Smooth muscle cell (in vitro differentiated cells): ENCODE measurements at regions not wholly inside any gene's neighbourhood (a gene's known extent, or its start where the extent isn't known, plus 50 kb on each side); places are given as distances from the start of the nearest gene placed in this dataset.

Experiments used
- DNase-seq: peaks from one replicate; lab custom pipeline; 2025; ENCODE audit not compliant: unreplicated experiment; lab: John Stamatoyannopoulos, UW
- H2AFZ ChIP-seq: fragments of 200-600 bp; sonication (generic); 2 replicates; pipeline ENCODE4 v1.6.0; 2016; ENCODE audit warnings: antibody characterized with exemption, low read depth, mild to moderate bottlenecking
- H3F3A ChIP-seq: fragments of 200-600 bp; sonication (generic); 2 replicates; pipeline ENCODE4 v1.6.0; 2017; ENCODE audit warnings: antibody characterized with exemption, low read depth
- H3K27ac ChIP-seq: fragments of 200-600 bp; sonication (generic); 2 replicates; pipeline ENCODE4 v1.5.1; 2016; ENCODE audit warnings: low read depth, mild to moderate bottlenecking
- H3K27me3 ChIP-seq: fragments of 200-600 bp; sonication (generic); 2 replicates; pipeline ENCODE4 v1.6.1; 2016; ENCODE audit warnings: low read depth, mild to moderate bottlenecking
- H3K36me3 ChIP-seq: fragments of 200-600 bp; sonication (generic); 2 replicates; pipeline ENCODE4 v1.5.1; 2016; ENCODE audit warnings: low read depth
- H3K4me1 ChIP-seq: fragments of 200-600 bp; sonication (generic); 2 replicates; pipeline ENCODE4 v1.5.1; 2016; ENCODE audit warnings: low read depth
- H3K4me2 ChIP-seq: fragments of 200-600 bp; sonication (generic); 2 replicates; pipeline ENCODE4 v1.6.0; 2016; ENCODE audit warnings: mild to moderate bottlenecking
- H3K4me3 ChIP-seq: fragments of 200-600 bp; sonication (generic); 2 replicates; pipeline ENCODE4 v1.5.1; 2016; ENCODE audit warnings: mild to moderate bottlenecking
- H3K79me2 ChIP-seq: fragments of 200-600 bp; sonication (generic); 2 replicates; pipeline ENCODE4 v1.6.0; 2016; ENCODE audit warnings: low read depth, mild to moderate bottlenecking
- H3K9ac ChIP-seq: fragments of 200-600 bp; sonication (generic); 2 replicates; pipeline ENCODE4 v1.6.0; 2016; ENCODE audit warnings: low read depth
- H3K9me3 ChIP-seq: fragments of 200-600 bp; sonication (generic); replicated peaks from 2 replicates; pipeline ENCODE4 v1.5.1; 2016; ENCODE audit warnings: low read depth
- H4K20me1 ChIP-seq: fragments of 200-600 bp; sonication (generic); 2 replicates; pipeline ENCODE4 v1.6.0; 2016; ENCODE audit warnings: low read depth
- WGBS: methylation state at CpG from one replicate; pipeline ENCODE4 v1.1.7; 2016; ENCODE audit warnings: low lambda C conversion rate; 5-methylcytosine and 5-hydroxymethylcytosine counted together
- TF ChIP-seq, protein P1 (sequence below): fragments of 200-600 bp; sonication (generic); IDR thresholded peaks from 2 replicates; pipeline ENCODE4 v1.5.1; 2017; ENCODE audit warnings: borderline replicate concordance, mild to moderate bottlenecking, antibody characterized with exemption; ENCODE audit not compliant: insufficient read depth, poor library complexity, severe bottlenecking

DNA sequence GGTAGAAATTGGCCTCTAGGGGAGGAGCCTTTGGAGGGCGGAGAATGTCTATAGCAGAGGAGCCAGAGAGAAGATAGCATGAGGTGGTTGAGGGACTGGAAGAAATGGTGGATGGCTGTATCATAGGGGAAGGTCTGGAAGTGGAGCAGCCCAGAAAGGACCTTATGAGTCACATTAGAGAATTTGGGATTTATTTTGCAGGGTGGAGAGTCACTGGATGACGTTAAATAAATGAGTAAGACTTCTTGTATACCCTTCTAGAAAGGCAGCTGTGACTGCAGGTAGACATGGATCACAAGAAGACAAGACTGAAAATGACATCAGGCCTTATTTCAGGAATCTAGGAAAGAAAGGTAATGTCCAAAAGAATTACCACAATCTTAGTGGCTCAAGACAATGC lies 208.2 kb upstream of the TMTC1 start:
- DNase-seq: no peak
- H2AFZ ChIP-seq: no peak overlapping the region
- WGBS: 91% methylated on average over 2 of the region's 2 CpGs

DNA sequence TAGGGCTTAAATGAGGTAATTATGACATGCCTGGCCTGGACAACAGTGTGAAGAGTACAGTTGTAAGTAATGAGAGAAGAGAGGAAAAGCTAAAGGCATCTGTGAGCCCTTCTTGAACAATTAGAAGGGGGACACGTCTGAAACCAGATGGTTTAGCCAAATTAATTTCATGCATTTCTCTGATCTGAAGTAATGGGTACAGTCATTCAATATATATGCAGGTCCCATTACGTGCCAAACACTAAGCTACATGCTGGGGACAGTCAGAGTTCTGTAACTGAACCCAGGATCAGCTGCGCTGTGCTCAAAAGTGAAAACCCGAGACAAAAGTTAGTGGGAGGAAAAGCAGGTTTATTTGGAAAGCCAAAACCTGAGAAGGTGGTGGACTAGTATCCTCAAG lies 207.2 kb upstream of the TMTC1 start:
- no peaks in the 10 kb centered on the region for H3K36me3 ChIP-seq
- no peaks in the 10 kb centered on the region for H3K27me3 ChIP-seq
- no peak overlapping the region for H3K4me3 ChIP-seq
- H3F3A ChIP-seq: no peaks in the 10 kb centered on the region
- 71% methylated on average over 4 of the region's 4 CpGs for WGBS
- H3K4me2 ChIP-seq: no peak overlapping the region
- no peaks in the 10 kb centered on the region for H3K4me1 ChIP-seq
- no peak for DNase-seq
- no peaks in the 10 kb centered on the region for H3K9me3 ChIP-seq
- H2AFZ ChIP-seq: no peak overlapping the region
- TF ChIP-seq, protein P1, sequence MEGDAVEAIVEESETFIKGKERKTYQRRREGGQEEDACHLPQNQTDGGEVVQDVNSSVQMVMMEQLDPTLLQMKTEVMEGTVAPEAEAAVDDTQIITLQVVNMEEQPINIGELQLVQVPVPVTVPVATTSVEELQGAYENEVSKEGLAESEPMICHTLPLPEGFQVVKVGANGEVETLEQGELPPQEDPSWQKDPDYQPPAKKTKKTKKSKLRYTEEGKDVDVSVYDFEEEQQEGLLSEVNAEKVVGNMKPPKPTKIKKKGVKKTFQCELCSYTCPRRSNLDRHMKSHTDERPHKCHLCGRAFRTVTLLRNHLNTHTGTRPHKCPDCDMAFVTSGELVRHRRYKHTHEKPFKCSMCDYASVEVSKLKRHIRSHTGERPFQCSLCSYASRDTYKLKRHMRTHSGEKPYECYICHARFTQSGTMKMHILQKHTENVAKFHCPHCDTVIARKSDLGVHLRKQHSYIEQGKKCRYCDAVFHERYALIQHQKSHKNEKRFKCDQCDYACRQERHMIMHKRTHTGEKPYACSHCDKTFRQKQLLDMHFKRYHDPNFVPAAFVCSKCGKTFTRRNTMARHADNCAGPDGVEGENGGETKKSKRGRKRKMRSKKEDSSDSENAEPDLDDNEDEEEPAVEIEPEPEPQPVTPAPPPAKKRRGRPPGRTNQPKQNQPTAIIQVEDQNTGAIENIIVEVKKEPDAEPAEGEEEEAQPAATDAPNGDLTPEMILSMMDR: no peak
- H3K27ac ChIP-seq: no peak overlapping the region
- H3K9ac ChIP-seq: no peak overlapping the region
- H3K79me2 ChIP-seq: no peaks in the 10 kb centered on the region
- no peaks in the 10 kb centered on the region for H4K20me1 ChIP-seq

More for the DNA sequence above, 208.2 kb upstream of the TMTC1 start:
- no peaks in the 10 kb centered on the region for H4K20me1 ChIP-seq
- H3K9ac ChIP-seq: no peak overlapping the region
- TF ChIP-seq, protein P1: no peak
- no peaks in the 10 kb centered on the region for H3K79me2 ChIP-seq
- no peaks in the 10 kb centered on the region for H3F3A ChIP-seq
- no peaks in the 10 kb centered on the region for H3K27me3 ChIP-seq
- H3K4me3 ChIP-seq: no peak overlapping the region
- H3K36me3 ChIP-seq: no peaks in the 10 kb centered on the region
- H3K9me3 ChIP-seq: no peaks in the 10 kb centered on the region
- no peaks in the 10 kb centered on the region for H3K4me1 ChIP-seq
- no peak overlapping the region for H3K4me2 ChIP-seq
- no peak overlapping the region for H3K27ac ChIP-seq

DNA sequence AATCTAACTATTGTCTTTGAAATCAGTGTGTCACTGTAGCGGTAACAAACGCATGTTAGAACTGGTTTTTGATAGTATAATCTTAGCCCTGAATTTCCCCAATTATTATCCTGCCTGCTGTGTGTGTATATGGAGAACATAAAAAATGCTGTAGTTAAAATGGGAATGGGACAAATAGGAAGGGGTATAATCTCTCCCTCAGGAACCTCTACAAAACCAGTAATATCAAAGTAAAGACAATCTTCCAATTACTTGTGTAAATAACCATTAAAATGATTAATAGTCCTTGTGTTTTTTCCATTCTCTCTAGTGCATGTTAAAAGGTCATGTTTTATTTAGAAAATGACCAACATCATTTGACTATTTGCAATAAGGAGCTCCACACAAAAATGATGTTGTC lies 200.1 kb upstream of the TMTC1 start:
- no peaks in the 10 kb centered on the region for H3K79me2 ChIP-seq
- 97% methylated on average over 2 of the region's 2 CpGs for WGBS
- H3K4me1 ChIP-seq: no peaks in the 10 kb centered on the region
- no peaks in the 10 kb centered on the region for H3K36me3 ChIP-seq
- H2AFZ ChIP-seq: no peak overlapping the region
- TF ChIP-seq, protein P1: no peak
- H4K20me1 ChIP-seq: no peaks in the 10 kb centered on the region
- no peaks in the 10 kb centered on the region for H3K27me3 ChIP-seq
- no peaks in the 10 kb centered on the region for H3K9me3 ChIP-seq
- no peak for DNase-seq
- no peak overlapping the region for H3K4me3 ChIP-seq
- no peak overlapping the region for H3K9ac ChIP-seq
- no peak overlapping the region for H3K4me2 ChIP-seq
- H3F3A ChIP-seq: no peaks in the 10 kb centered on the region
- no peak overlapping the region for H3K27ac ChIP-seq

DNA sequence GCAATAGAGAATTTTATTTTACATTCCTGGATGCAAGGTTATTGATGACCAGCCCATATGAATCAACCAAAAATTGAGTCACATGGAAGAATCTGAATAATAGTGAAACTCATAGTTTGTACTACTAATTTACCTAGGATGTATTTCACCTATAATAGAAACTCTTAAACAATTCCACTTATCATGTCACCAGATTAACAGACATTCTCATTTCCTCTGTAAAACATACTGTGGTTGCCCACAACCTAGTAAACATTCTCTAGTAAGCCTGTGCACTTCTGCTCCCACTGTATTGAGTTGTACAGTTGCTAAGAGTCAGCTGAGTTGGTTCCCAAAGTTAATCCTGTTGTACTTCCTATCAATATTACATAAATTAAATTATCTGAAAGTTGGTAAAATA lies 196.6 kb upstream of the TMTC1 start:
- H3K4me1 ChIP-seq: no peaks in the 10 kb centered on the region
- no peak overlapping the region for H3K9ac ChIP-seq
- no peak overlapping the region for H3K4me3 ChIP-seq
- DNase-seq: no peak
- no peak overlapping the region for H2AFZ ChIP-seq
- TF ChIP-seq, protein P1: no peak
- no peaks in the 10 kb centered on the region for H4K20me1 ChIP-seq
- H3K27ac ChIP-seq: no peak overlapping the region
- no peaks in the 10 kb centered on the region for H3K27me3 ChIP-seq
- no peak overlapping the region for H3K4me2 ChIP-seq
- H3K79me2 ChIP-seq: no peaks in the 10 kb centered on the region
- H3K36me3 ChIP-seq: no peaks in the 10 kb centered on the region
- H3F3A ChIP-seq: no peaks in the 10 kb centered on the region
- H3K9me3 ChIP-seq: no peaks in the 10 kb centered on the region
